ENCODE measurements at regions not wholly inside any gene's neighbourhood (a gene's known extent, or its start where the extent isn't known, plus 50 kb on each side); places are given as distances from the start of the nearest gene placed in this dataset.

- no peak for DNase-seq
Observed at GRCh38 chr20:52294106-52294628, 102.6 kb upstream of the ZFP64 start.

- peak in 1 of 6 experiments; percentile 4 for DNase-seq
Observed at GRCh38 chr20:52291109-52291508, 99.5 kb upstream of the ZFP64 start.

GRCh38 chr20:52290569-52290968 lies 99.0 kb upstream of the ZFP64 start:
- DNase-seq = no peak

- no peak for DNase-seq
Observed at GRCh38 chr20:52289956-52290565, 98.5 kb upstream of the ZFP64 start.

GRCh38 chr20:52280407-52280806 lies 88.8 kb upstream of the ZFP64 start:
- no peak for DNase-seq

GRCh38 chr20:52279706-52280105 lies 88.1 kb upstream of the ZFP64 start:
- no peak for DNase-seq

GRCh38 chr20:52275181-52275691 lies 83.7 kb upstream of the ZFP64 start:
- DNase-seq = no peak

GRCh38 chr20:52270696-52271095 lies 79.1 kb upstream of the ZFP64 start:
- DNase-seq = no peak

- no peak for DNase-seq
Observed at GRCh38 chr20:52270001-52270606, 78.5 kb upstream of the ZFP64 start.

- DNase-seq = no peak
Observed at GRCh38 chr20:52269321-52269720, 77.7 kb upstream of the ZFP64 start.

- DNase-seq = no peak
Observed at GRCh38 chr20:52268184-52268749, 76.7 kb upstream of the ZFP64 start.

GRCh38 chr20:52267418-52267817 lies 75.8 kb upstream of the ZFP64 start:
- no peak for DNase-seq

GRCh38 chr20:52263757-52264156 lies 72.2 kb upstream of the ZFP64 start:
- DNase-seq = no peak

- DNase-seq = no peak
Observed at GRCh38 chr20:52261792-52262191, 70.2 kb upstream of the ZFP64 start.

- no peak for DNase-seq
Observed at GRCh38 chr20:52259295-52259694, 67.7 kb upstream of the ZFP64 start.

- DNase-seq = no peak
Observed at GRCh38 chr20:52256454-52256853, 64.9 kb upstream of the ZFP64 start.

GRCh38 chr20:52252664-52253063 lies 61.1 kb upstream of the ZFP64 start:
- DNase-seq = no peak

- DNase-seq = no peak
Observed at GRCh38 chr20:52251827-52252226, 60.2 kb upstream of the ZFP64 start.

GRCh38 chr20:52251136-52251700 lies 59.6 kb upstream of the ZFP64 start:
- no peak for DNase-seq

GRCh38 chr20:52247548-52247947 lies 56.0 kb upstream of the ZFP64 start:
- no peak for DNase-seq

- no peak for DNase-seq
Observed at GRCh38 chr20:52246366-52246765, 54.8 kb upstream of the ZFP64 start.

GRCh38 chr20:52244702-52245101 lies 53.1 kb upstream of the ZFP64 start:
- DNase-seq = no peak

All from stimulated activated naive CD4-positive, alpha-beta T cell (primary cell).